GDM1 (cell line): ENCODE measurements at regions not wholly inside any gene's neighbourhood (a gene's known extent, or its start where the extent isn't known, plus 50 kb on each side); places are given as distances from the start of the nearest gene placed in this dataset.
"Not testable (repeated sequence)": the region's sequence is repeated elsewhere in the genome, so short reads cannot be mapped to it uniquely, and the experiment has no call there.

Source experiments
- DNase-seq: peaks from one replicate; lab custom pipeline; 2025; lab: John Stamatoyannopoulos, UW

DNA sequence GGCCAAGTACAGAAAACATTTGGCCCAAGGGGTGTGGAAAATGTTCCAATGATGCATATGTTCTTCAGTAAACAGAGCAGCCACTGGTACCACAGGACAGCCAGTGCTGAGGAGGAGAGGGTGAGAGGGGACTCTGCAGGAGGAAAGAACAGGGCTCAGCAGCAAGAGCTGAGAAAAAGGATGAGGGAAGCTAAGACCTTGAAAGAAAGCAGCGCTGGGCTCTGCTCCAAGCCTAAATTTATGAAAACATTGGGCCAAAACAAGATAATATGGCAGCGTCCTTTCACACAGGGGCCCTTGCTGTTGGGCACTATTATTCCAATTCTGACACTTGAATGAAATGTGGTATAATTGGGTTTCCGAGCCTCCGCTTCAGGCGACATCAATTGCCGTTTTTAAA is 939.0 kb upstream of the FANCL start:
- no peak for DNase-seq

DNA sequence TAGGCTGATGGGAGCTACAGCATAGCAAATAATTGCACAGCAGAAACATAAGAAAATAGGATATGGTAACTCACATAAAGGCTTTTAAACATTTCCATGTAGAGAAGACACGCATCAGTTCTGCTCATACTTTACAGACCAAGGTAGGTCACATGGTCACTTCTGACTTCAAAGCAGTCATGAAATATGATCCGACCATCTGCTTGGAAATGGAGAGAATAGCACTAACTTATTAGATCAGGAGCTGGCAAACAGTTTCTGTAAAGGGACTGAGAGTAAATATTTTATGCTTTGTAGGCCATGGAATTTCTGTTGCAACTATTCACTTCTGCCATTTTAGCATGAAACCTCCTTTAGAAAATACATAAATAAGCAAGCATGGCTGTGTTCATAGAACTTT is 936.6 kb upstream of the FANCL start:
- DNase-seq = no peak

DNA sequence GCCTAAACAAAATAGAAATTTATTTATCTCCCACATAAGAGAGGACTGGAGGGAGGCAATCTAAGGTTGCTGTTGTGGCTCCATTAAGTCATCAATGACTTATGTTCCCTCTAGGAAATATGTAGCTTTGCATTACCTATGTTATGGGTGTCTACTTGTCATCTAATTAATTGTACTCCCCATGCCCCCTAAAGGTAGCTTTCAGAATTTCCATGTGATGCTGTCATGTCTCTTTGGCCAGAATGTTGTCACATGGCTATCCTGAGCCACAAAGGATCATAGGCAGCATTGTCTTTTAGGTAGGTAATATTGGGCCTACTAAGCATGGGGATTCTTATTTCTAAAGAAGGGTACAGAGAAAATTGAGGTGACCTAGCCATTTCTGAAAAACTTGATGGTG is 935.6 kb upstream of the FANCL start:
- DNase-seq = no peak

DNA sequence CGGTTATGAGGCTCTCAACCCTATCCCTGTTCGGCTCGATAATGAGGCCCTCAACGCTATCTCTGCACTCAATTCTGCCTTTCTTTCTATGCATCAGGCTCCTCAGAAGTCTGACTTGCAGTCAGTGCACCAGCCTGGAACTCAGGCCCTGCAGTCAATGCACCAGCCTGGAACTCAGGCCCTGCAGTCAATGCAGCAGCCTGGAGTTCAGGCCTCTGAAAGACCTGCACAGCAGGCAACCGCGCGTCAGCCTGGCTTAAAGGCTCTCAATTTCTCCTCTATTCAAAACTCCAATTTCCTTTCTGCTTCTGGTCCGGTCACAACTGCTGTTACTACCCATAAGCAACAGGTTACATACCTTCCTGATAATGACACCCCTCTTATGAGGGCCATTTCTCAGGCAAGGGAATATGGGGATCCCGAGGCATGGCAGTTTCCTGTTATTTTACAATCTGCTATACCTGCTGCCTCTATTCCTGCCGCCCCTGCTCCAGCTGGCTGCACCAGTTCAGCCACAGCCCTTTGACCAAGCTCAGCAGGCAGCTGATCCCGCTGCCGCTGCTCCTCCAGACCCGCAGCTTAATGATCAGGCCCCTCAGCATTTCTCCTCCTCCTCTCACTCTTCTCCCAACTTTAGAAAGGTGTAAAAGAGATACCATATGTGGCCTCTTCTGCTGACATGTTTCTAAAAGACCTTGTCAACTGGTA is 933.6 kb upstream of the FANCL start:
- no peak for DNase-seq

DNA sequence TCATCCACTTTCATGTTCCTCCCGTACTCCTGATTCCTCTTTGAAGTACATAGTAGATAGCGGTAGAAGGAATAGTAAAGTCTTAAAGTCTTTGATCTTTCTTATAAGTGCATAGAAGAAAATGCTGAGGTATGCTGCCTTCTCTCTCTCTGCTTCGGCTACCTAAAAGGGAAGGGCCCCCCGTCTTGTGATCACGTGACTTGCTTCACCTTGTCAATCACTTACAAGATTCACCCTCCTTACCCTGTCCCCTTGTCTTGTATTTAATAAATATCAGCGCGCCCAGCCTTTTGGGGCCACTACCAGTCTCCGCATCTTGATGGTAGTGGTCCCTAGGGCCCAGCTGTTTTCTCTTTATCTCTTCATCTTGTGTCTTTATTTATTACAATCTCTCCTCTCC is 932.2 kb upstream of the FANCL start:
- no peak for DNase-seq

DNA sequence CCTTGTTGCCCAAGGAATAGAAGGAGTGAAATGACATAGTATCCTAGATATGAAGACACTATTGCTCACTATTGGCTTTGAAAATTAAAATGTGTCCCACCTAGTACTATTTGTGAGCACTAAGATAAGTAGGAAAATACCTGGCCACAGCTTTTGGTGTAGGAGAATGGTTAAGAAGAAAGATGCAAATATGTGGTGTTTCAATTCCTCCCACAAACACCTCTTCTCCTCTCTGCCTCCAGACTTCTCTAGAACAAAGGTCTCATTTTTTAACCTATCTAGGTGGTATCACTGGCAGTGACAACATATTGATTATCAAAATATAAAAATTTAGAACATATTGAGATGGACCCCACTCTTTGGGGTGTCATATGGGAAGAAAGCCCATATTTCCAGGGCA is 929.9 kb upstream of the FANCL start:
- no peak for DNase-seq

DNA sequence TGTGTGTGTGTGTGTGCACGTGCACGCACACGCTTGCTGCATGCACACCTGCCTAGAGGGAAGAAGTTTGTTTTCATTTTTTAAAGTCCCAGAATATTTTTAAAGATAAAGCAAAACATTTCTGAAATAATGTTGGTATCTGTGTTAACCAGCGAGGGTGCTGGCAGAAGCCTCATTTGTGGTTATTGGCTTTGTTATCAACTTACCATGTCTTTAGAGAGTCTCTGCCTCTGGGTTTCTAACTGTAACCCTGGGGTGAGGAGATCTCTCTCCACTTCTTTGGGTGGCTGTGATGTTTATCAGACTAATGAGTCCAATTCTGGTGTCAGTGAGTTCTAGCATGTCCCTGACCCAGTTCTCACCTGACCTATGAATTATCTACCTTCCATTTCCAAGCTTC is 927.6 kb upstream of the FANCL start:
- DNase-seq = no peak

DNA sequence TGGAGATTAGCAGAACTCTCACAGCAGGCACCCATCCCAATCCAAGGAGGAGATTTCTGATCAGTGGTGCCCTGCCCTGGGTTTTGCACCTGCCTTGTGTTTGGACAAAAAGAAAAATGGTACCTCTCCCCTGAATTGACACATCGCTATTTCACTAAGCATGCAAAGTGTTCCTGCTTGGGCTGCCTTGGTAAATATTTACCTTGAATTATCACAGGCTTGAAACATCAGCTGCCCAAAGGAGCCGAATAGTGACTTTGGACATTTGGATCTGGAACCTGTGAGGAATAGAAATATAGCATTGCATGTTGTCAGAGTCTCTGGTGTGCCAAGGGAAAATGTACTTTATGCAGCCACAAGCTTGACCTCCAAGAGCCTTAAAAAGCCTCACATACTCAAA is 926.4 kb upstream of the FANCL start:
- no peak for DNase-seq

DNA sequence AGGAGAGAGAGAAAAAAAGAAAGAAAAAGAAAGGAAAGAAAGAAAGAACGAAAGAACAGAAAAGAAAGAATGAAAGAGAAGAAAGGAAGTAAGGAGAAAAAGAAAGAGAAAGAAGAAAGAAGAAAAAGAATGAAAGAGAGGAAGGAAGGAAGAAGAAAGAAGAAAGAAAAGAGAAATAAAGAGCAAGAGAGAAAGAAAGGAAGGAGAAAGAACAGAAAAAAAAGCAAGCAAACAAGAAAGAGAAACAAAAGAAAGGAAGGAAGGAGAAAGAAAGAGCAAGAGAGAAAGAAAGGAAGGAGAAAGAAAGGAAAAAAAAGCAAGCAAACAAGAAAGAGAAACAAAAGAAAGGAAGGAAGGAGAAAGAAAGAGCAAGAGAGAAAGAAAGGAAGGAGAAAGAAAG is 916.8 kb upstream of the FANCL start:
- DNase-seq = not testable (repeated sequence)

DNA sequence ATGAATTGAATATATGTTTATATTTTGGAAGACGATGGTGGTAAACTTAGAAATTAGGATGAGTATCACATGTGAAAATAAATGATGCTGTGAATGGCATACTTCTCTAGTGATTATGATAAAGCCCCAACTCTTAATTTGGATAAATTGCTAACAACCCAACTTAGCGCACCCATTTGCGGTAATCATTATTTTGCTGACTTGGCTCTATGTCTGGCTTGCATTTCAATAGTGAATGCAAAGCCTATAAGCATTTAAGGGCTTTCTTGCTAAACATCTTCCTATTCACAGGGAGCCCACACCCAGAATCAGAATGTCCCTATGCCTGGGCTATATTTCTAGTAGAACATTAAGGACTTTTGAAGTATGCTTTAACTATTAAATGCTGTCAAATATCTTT is 910.7 kb upstream of the FANCL start:
- no peak for DNase-seq

DNA sequence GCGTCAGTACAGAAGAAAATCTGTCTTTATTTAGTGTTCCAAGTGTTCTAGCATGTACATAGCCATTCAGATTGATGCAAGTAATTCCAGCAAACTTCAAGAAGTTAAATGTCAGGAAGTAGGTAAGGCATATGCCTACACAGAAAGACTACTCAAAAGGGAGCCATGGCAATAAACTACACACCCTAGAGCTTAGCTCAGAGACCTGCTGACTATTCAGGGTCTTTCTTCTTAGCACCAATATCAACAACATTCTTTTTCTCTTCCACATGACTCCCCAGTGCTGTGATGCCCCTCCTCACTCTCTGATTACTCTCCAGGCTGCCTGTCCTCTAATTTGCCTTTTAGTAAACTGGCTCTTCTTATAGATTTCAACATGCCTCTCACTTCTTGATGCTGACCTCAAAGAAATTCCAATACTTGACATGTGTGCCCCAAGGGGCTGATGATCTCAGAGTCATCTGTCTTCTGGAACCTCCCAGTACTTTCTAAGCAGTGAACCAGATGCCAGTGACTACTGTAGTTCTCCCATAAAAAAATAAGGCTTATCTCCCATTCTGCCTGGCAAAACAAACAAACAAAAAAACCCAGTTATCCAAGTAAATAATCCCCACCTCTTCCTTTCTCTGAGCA is 909.2 kb upstream of the FANCL start:
- DNase-seq = no peak

DNA sequence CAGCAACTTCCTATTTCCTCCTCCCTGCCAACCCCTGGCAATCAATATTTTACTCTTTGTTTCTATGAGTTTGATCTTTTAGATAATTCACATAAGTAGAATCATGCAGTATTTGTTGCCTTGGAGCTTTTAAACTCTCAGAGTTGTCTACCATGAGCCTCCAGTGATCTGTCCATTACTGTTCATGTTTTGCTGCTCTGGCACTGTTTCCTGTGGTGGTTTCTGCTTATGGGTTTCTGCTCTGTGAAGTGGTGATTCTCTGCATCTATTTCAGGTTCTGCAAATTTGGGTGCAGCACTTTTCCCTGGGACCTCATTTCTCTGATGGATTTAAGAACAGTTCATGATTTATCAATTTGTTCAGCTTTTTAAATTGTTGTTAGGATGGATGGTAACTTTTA is 908.1 kb upstream of the FANCL start:
- DNase-seq = no peak

DNA sequence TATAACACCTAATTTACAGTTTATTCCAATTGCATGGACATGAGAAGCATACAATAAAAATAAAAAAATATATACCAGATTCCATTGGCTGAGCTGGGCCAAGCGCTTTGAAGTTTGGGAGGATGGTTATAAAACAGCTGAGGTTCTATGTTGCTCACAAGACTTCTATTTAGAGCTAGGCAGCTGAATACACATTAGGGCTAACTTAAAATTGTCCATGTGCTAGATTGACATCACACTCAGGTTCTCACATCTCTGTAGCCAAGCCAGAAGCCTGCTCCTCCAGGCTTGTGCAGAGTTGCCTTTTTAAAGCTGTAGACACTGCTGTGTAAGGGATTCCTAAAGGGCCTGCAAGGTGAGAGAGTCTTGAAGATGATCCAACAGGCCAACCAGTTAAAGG is 871.1 kb upstream of the FANCL start:
- no peak for DNase-seq

DNA sequence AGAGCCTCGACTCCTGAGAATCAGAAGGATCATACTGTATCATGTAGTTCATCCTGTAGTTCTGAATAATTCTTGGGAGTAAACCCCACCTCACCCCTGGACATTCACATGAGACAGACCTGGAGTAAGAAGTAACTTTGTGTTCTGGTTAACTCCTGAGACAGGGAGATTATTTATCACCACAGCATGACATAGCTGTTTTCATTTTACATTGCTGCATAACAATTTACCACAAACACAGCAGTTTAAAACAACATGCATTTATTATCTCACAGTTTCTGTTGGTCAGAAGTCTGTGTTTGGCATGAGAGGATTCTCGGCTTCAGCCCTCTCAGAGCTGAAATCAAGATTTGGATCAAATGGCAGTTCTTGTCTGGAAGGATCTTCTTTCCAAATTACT is 855.8 kb upstream of the FANCL start:
- no peak for DNase-seq

DNA sequence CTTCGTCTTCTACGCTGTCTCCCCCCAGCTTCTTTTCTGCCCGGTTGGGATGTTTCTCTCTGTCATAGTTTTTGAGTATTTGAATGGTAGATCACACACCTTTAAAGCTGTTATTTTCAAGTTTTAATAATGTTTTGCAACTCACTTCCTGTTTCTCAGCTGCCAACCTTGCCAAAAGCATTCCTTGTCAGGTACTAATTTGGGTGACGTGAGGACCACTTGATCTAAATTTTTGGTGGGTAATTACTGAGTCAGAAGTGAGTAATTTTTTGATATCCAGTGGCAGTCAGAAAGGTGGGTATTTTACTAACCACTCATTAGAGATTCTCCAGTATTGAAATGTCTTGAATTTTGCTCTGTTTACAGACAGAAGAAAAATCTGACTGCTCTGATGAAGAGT is 852.4 kb upstream of the FANCL start:
- DNase-seq = no peak

DNA sequence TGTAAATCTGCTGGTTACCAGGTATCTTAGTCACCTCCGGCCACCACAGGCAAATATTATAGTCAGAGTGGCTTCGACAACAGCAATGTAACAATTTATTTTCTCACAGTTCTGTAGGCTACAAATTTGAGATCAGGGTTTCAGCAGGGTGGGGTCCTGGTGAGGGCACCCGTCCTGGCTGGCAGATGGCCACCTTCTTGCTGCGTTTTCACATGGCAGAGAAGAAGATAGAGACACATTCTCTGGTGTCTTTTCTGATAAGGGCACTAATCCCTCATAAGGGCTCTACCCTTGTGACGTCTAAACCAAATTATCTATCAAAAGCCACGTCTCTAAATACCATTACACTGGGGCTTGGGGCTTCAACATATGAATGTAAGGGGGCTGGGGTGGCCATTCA is 843.2 kb upstream of the FANCL start:
- no peak for DNase-seq

DNA sequence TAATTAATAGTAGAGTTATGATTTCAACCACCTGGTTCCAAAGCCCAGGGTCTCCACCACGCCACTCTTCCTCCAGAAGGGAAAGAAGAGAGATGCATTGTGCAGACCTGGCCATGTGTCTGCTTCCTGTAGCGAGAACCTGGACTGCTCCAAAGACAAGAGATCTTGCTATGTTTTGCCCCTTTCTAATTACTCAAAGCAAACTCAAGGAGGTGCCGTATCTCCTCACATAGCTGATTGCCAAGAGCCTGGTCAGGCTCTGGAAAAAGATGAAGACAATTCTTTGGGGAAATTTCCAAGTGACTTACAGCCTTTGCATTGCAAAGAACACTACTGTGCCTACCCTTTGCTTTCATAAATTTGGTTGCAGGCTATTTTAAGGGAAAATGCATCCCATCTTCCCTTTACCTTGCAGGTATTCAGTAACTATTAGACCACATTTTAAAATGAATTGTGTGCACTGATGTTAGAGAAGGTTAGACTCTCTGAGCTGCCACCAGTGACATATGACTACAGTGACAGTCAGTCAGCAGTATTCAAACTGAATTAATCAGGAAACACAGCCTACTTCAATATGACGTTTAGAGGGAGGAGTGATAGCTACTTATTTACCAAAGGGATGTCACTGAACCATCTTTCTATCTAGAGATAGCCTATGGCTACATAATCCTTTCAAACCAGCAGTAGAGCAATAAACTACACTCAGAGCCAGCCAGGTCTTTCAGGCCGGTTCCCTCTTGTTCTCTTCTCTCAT is 842.1 kb upstream of the FANCL start:
- no peak for DNase-seq

DNA sequence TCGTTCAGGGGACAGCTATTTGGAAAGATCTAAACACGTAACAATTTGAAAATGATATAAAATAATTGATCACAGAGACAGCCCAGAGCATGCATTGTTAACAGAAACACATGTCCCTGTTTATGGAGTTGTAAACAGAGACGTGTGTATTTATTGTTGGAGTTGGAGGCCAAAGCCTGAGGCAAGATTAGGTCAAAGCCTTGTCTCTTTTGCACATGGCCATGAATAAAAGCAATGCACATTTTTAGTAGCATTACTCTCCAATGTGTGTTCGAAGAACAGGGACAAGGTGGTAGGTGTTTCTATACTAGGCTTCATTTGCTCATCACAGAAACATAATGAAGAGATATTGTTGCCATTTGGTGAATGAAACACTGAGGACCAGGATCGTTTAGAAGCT is 841.5 kb upstream of the FANCL start:
- no peak for DNase-seq

DNA sequence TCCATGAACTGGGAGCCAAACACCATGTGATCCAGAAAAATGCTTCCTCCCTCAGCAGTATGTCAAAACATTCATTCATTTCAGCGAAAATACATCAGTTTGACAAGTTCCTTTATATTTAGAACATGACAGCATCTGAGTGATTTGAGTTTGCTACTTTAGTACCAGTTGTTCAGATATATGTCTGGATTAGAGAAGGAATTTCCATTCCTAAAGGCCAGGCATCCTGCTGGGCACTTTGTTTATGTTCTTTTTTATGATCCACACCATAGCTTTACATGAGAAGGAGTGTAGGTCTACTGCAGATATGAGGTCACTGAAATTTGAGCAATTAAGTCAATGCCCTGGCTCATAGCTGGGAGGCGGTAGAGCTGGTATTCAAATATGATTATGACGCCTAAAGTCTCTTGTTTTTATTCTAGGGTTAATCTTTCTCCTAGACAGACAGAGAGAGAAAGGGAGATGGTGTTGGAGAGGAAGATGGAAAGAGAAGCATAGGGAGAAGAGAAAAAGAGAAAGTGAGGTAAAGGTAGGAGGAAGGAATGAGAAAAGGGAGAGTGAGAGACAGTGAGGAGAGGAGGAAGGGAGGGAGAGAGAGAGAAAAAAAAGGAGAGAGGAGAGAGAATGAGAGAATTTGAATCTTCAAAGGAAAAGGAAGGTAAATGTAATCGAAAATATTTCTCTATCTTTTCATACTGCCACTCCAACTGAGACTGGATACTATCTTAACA is 839.5 kb upstream of the FANCL start:
- DNase-seq = no peak

DNA sequence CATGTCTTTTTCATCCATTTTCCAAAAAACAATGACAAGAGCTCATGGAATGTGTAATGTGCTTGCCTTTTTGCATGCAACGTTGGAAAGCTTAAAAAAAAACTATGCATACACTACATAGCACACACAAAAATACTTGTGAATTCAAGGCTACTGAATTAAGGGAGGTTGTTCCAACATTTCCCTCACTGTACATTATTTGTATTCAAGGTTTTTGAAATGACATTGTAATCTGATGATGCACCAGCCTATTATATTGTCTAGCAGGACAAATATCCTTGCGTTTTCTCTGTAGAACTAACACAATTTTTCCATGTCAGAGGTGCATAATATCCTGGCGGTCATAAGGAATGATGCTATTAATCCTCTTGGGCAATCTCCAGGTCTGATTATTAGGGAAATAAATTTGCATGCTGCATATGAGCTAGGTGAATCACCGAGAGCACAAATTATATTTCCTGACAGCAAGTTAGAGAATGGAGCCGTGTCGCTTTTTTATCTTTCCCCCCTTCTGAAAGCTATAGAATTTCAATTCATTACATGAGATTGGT is 836.9 kb upstream of the FANCL start:
- no peak for DNase-seq

DNA sequence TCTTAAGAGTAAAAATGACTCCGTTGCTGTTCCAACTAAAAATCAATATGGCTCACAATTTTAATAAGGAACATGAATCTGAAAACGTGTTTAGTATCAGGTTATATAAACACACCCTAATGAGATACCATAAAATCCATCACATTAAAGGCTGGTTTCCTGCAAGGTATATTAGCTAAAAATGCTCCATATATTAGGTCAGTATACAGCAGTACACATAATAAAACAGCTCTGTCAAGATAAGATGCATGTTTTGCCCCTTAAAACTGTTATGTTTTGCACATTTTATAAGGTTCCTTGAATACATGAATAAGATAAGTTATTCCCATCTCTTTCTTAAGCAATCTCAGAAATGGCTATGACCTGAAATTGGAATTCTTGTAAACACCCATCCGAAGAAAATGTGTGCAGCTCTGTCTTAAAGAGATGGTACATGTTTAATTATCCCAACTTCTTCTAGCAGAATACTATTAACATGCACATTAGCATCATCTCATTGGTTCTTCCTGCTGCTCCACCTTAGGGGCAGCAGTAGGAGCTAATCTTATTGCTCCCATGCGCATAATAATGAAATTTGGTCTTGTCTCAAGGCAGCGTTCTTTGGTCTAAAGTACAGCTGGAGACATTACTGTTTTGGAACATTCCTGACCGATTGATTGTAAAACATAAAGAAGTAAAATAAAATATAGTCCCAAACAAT is 836.1 kb upstream of the FANCL start:
- DNase-seq = no peak

DNA sequence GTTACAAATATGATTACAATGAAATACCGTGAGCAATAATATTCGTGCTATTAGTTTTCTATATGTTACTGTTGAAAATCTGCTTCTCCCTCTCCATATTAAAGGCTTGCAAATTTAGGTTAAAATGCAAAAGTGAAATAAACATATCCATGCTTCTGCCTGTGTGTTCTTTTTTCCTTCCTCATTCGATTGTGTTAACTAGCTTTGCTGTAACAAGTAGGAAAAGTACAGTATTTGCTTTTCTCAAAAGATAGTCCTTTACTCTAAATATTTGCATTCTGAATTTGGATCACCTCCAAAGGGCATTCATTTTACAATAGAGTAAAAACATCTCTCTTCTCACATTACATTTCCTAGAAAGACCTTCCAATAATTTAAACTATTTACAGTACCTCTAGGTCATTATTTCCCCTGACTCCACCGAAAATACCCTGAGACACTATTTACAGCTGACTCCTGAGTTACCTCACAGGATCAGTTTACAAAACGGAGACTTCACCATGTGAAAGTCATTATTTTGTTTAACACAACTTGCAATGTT is 835.0 kb upstream of the FANCL start:
- DNase-seq = no peak
